HG02981 (cell line): ENCODE measurements at regions not wholly inside any gene's neighbourhood (a gene's known extent, or its start where the extent isn't known, plus 50 kb on each side); places are given as distances from the start of the nearest gene placed in this dataset.

ENCODE experiments used
- ATAC-seq: cut with Tn5 transposase; IDR thresholded peaks from one replicate; pipeline ENCODE4 v1.9.1; 2021; ENCODE audit warnings: mild to moderate bottlenecking, moderate library complexity; ENCODE audit not compliant: unreplicated experiment

DNA sequence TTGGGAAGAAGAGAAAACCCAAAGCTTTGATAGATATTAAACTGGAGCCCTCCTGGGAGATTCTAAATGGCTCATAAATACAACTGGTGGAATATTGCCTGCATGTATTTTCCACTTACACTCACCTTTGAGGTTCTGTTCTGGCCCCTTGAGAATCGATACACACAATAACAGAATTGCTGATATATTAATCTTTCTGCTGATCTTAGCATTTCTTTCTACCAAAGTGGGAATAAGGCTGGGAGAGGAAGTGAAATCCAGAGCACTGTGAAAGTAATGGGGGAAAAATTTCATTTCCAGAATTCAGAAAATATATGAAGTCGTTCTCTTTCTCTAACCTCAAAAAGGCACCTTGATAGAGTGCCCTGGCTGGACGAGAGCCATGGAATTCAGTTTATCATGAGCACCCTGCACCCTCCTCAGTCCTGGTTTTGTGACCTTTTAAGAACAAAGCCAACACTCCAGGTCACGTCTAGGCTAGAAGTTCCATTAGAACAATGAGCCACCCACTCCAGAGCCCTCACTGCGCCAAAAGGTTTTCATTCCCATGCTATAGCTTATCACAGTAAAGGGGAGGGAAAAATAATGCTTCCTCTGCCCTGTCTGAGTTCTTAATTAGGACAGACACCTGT, 244.5 kb downstream of the CD83 start:
- no peak for ATAC-seq

DNA sequence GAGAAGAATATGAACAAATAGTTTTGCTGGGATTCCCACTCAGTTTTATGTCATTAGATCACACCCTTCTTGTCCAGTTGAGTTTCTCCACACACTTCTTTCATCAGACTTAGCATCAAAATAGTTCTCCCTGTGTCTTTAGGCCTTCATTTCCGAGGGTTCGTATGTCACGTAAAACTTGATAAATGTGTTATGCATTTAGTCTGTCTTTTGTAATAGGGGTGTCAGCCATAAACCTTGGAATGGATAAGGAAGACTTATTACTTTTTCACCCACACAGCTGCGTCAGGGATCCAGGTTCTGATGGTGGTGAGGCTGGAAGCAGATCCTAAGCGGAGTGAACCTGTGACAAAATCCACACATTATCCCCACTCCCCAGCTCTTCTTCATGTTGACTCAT, 246.8 kb downstream of the CD83 start:
- ATAC-seq: no peak

DNA sequence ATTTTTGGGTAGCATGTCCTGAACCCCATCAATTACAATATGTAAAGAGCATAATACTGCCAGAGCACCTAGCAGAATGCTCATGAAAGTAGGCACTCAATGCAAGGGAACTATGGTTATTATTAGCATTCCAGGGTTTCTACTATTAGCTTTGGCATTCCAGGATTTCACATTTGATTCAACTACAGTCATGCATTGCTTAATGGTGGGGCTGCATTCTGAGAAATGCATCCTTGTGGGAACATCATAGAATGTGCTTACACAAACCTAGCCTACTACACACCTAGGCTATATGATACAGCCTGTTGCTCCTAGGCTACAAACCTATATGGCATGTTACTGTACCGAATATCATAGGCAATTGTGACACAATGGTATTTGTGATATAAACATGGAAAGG, 247.8 kb downstream of the CD83 start:
- no peak for ATAC-seq

DNA sequence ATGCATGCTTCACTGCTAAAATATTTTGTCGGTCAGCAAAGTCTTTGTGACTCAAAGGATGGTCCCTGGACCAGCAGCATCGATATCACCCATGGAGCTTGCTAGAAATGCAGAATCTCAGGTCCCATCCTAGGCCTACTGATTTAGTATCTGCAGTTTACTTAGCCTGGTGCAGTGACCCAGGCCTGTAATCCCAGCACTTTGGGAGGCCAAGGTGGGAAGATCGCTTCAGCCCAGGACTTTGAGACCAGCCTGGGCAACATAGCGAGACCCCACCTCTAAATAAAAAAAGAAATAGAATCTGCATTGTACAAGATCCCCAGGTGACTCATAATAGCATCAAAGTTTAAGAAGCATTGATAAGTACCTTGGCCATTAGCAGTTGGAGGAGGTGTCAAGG, 248.7 kb downstream of the CD83 start:
- no peak for ATAC-seq

DNA sequence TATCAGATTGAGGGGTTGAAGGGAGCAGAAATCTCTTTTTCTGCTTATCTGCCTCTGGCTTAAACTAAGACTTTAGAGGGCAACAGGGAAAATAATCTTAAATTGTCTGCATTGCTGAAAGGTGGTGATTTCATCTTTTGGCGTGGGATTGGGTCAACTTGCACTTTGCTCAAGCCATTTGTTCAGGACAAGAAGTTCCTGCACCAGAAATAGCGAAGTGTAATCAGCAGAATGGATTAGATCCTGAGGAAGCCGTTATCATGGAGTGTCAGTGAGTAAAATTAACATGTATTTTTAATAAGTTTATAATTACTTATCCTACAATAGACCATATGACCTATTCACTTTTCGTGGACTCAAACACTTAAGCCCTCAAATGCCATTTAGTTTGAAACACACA, 249.3 kb downstream of the CD83 start:
- no peak for ATAC-seq

DNA sequence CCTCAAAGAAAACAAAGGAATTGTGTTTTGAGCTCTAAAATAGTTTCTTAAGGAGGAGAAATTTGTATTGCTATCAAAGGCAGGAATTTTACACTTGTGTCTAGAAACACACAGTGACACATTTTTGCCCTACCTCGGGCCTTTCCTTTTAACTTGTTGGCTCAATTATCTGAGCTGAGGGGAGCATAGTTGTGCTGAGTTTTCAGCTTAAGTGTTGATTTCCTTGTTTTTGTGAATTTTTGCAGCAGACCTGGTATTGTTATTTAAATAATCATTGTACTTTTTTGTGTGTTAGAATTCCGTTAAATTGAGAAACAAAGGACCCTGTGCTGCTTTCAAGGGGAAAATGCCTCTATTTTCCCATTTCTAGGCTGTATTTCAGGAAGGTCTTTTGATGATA, 249.7 kb downstream of the CD83 start:
- ATAC-seq: no peak

DNA sequence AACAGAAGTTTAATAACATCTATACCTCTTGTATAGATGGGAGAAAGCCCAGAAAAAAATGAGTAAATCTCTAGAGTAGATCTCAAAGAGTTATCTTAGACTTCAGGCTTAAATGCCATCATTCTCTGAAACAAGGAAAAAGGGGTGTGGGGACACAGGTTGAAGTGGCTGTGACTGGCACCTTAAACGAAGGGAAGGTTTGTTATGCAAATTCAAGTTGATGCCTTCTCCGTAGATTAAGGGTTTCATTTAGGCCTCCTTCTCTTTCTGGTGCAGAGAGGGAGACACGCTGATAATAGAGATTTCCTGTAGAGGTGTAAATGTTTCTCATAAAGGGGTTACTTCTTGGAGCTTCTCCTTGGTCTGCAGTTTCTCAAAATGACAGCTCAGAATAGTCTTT, 252.1 kb downstream of the CD83 start:
- ATAC-seq: no peak

DNA sequence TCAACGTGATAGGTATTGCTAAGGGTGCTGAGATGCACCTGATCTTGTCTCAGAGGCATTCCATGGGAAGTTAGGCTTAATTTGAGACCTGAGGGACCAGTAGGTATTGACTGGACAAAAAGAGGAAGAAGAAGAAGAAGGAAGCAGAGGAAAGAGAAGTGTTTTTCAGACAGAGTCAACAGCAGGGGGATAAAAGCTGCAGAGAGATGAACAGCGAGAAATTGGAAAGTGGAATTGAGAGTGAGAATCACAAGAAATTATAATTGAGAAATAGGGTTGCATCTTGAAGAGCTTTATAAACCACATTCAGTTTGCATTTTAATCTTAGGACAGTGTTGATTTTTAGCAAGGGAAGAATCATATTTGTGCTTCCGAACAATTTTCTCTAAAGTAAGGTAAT, 254.0 kb downstream of the CD83 start:
- no peak for ATAC-seq

DNA sequence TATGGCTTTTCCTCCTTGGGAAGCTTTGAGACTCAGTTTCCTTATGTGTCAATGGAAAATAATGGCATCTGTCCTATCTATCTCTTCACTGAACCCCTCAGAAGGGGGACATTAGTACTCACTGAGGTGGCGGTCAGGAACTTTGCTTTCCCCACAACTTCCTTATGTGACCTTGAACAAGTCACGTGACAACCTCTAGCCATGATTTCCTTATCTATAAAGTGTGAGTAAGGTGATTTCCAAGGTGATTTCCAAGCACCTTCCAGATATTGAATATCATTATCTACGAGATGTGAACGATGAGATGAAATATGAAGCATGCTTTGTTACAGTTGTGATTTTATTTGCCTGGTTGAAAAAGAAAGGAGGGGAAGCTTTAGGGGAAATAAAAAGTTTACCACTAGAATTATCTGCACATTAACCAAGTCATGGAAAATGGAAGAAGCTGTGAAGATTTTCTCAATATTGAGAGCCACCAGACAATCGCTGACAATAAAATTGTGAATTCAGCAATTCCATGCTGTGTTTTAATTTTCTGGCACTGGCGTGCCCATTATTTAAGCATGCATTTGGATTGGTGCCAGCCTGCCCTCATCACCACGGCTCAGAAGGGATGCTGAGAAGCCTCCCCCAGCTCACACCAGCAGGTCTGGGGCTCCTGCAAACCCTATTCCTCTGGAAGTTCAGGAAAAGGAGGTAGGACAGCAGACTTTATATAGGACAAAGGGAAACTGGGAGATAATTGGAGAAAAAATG, 255.3 kb downstream of the CD83 start:
- no peak for ATAC-seq

DNA sequence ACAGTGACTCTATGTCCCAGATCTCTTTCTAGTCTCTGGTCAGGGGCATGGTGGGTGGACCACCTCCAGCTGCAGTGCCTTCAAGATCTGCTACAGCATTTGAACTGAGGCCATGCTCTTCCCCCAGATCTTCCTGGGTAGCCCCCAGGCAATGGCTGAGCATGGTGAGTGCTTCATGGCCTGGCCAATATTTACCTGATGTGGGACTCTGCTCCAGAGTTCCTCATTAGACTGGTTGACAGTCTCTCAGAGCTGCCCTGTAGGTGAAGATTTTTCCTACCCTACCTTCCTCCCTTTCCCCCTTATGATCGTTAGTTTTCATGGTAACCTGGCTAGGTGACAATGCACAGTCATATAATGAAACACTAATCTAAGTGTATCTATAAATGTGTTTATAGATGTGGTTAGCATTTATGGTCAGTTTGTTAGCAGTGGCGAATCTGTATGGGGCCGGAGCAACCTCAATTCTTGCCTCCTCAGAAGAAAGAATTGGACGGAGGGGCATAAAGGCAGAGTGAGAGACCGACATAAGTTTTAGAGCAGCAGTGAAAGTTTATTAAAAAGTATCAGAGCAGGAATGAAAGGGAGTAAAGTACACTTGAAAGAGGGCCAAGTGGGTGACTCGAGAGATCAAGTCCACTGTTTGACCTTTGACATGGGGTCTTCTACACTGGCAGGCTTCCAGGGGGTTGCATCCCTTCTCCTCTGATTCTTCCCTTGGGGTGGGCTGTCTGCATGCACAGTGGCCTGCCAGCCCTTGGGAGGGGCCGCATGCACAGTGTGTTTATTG, 256.3 kb downstream of the CD83 start:
- no peak for ATAC-seq

DNA sequence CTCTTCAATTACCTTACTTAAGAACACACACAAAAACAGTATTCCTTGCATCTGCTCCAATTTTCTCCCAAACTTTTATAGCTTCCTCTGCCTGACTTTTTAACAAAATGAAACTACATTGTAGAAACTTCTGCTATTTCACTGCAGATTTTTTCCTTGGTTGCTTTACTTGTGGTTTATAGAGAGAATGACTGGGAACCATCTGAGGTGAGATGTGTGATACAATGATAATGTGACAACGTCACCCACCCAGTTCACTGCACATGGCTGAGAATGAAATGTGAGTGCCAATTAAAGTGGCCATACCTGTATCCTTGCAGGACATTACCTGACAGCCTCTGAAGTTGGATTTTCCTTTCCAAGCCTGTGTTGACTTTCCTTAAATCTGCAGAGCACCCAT, 258.4 kb downstream of the CD83 start:
- no peak for ATAC-seq

DNA sequence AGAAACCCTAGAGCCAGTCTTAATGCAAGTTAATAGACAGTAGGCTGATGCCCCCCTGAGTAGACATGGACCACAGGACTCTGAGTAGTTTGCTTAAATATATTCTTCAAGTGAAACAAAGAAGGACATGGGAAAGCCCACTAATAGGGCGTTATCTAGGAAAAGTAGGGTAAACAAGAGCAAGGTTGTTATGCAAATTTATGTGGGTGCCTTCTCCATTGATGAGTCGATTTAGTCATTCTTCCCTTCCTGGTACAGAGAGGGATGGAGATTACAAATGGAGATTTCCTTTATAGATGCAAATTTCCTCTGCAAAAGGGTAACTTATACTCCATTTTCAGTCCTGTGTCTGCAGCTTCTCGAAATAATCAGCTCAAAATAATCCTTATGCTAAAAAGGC, 262.0 kb downstream of the CD83 start:
- no peak for ATAC-seq

DNA sequence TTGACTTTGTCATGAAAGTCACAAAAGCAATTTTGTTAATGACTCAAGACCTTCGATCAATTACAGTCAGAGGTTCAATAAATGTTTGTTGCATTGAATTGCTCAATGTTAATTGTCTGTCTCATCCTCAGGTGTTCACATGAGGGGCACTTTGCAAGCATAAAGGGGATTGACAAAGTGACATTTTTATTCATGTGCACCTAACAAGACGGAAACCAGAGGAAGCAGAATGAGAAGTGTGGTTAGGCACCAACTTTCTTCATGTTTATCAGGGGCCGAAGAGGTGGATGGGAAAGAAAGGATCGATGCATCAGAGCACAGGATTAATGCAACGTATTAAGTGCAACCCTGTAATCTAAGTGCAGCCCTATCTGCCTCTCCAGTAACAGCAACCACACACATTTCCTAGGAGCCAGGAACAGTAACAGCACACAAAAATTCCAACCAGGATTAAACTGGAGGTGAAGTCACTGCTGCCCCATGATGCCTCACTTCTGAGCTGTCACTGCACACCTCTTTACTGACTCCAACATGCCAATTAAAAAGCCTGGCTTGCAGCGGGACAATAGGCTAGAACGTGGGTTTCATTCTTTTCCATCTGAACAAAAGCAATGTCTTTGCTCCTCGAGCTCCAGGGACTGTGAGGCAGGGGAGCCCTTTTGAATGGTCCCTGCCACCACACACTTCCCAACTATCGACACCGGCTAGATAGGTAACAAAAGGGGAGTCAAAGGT, 262.7 kb downstream of the CD83 start:
- no peak for ATAC-seq

DNA sequence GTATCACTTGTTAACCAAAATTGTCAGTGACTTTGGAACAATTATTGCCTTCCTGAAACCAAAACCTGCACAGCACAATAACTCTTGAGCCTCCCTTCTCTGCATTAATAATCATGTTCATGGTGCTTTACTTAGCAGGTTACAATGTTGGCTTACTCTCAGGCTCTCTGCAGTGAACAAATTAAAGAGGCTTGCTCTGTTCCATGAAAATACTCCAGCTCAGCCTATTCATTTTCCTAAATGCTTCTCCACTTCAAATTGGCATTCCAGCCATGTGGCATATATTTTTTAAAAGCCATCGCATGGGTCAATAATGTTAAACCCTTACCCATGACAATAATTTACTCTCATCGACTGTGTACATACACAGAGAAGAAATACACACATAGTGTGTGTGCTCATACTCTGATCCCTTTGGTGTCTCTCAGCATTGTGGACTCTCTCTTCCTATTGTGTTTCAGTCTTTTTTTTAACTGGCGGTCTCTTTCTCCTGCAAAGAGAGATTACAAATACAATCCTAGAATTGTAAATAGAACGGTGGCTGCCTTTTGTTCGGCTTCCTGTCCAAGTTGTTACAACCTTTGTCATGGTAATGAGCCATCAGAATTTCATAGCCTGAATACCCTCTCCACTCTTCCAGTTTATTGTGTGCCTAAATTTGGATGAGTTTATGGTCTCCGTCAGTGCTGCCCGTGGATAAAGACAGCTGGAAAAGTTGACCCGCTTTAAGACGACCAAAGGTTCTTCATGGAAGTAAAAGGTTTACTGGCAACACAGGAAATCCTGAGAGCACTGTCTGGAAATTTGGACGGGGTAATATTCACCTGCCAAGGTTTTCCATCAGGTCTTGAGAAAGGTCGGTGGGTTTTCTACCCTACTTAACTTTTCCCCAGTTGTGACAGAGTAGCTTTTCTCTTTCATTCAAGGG, 263.6 kb downstream of the CD83 start:
- no peak for ATAC-seq

DNA sequence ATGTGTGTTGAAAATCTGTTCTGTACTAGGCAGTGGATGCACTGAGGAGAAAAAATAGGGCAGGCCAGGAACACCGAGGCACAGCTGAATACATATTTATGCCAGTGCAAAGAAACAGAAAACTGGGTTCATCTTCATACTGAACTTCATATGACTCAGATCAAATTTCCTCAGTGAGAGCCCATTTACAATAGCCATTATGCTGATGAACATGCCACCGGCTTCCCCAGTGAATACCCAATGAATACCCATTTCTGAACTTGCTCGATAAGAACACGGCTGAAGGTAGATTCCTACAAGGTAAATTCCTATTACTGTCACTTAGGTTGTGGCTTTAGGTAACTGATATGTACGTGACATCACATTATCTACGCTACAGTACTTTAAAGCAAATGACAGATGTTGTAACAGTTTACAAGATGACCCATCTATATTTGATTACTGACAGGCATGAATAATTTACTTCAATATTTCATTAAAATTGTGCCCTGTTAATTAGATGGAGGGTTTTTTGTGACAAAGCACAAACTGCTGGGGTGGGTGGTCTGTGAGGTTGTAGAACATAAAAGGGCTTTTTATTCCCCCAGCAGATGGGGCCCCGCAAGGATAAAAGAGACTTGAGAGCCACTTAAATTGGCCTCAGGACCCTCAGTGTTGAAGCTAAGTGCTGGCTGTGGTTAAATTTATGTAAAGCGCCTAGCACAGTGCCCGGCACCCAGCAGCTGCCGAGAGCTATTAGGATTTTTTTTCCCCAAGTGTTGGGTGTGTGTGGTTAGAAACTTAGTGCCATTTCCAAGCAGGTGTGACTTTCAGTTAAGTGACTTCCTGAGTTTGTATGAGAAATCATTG, 264.5 kb downstream of the CD83 start:
- no peak for ATAC-seq

DNA sequence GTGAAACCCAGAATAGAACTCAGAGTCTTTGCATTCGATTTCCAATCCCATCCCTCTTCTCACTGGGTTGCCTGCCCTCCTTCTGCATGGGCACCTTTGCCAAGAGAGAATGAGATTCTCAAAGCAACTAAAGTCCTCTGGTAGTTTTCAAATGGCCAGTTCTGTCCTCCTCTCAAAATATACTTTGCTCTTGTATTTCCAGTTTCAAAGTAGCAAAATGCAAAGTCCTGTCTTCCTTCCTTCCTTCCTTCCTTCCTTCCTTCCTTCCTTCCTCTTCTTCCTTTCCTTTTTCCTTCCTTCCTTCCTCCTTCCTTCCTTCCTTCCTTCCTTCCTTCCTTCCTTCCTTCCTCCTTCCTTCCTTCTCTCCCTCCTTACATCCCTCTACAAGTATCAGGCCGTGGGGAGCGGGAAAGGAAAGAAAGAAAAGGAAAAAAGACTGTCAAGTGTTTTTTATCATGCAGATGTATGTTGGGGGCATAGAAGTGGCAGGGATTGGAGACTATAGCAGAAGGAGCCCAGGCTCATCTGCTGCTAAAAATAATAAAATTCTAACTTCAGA, 265.2 kb downstream of the CD83 start:
- ATAC-seq: no peak

DNA sequence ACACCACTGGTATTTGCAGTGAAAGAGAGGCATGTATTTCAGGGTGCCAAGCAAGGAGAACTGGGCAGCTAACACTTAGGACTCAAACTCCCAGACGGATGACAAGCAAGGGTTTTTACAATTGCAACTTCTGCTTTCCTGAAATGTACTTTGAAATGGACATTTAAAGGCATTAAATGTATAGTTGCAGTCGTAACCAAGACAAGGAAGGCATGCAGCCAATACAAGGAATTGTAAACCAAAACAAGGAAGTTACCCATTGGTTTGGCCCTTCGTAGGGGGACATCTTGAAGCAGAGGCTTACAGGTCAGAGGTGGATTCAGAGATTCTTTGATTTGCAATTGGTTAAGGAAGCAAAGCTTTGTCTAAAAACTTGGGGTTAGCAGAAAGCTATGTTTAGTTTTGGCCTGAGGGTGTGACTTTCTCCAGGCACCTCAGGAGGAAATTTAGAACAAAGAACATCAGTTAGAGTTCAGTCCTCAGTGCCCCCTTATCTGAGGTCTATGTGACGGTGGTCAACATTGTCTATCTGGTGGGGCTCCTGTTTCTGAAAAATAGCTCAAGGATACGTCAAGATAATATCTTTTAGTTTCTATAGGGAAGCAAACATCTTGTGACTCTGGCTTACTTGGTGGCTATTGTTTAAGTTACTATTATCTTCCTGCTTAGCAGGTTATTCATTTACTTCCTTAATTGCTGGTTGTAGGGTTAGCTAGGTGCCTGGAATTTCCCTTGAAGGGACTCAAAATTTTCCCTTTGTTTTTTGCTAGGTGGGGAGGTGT, 266.0 kb downstream of the CD83 start:
- ATAC-seq: no peak

DNA sequence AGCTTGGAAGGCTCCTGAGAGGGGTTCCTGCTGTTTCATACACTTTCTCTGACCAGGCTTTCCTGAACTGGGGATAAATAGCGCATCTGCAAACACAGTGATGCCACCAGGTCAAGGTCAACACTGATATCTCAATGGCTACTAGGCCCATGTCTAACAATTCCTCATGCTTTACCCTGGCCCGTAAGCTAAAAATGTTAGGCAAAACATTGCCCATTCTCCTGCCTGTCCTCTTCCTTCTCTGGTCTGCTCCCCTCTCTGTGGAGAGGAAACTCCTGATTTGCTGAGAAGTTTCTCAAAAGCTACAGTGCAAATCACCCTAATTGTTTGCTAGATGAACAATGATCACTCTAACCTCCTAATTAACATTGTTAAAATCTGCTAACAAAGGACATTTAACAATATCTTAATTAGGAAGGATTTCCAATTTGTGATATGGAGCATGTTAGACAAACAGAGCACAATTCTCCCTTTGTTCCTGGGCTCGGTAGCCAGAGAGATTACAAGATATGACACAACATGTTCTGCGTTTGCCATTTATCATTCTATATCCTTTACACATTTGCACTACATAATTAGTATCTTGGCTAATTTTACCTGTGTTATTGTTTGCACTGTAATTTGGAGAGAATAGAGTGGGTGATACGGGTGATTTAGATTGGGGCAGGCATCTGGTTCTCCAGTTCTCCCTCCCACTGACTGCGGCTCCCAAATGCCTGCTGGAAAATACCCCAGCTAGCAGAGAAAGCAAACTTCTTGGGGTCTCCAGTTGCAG, 266.8 kb downstream of the CD83 start:
- ATAC-seq: no peak
